Smooth muscle cell (in vitro differentiated cells): ENCODE measurements at regions not wholly inside any gene's neighbourhood (a gene's known extent, or its start where the extent isn't known, plus 50 kb on each side); places are given as distances from the start of the nearest gene placed in this dataset.

ENCODE experiments used
- DNase-seq: peaks from one replicate; lab custom pipeline; 2025; ENCODE audit not compliant: unreplicated experiment; lab: John Stamatoyannopoulos, UW
- H2AFZ ChIP-seq: fragments of 200-600 bp; sonication (generic); 2 replicates; pipeline ENCODE4 v1.6.0; 2016; ENCODE audit warnings: antibody characterized with exemption, low read depth, mild to moderate bottlenecking
- H3F3A ChIP-seq: fragments of 200-600 bp; sonication (generic); 2 replicates; pipeline ENCODE4 v1.6.0; 2017; ENCODE audit warnings: antibody characterized with exemption, low read depth
- H3K27ac ChIP-seq: fragments of 200-600 bp; sonication (generic); 2 replicates; pipeline ENCODE4 v1.5.1; 2016; ENCODE audit warnings: low read depth, mild to moderate bottlenecking
- H3K27me3 ChIP-seq: fragments of 200-600 bp; sonication (generic); 2 replicates; pipeline ENCODE4 v1.6.1; 2016; ENCODE audit warnings: low read depth, mild to moderate bottlenecking
- H3K36me3 ChIP-seq: fragments of 200-600 bp; sonication (generic); 2 replicates; pipeline ENCODE4 v1.5.1; 2016; ENCODE audit warnings: low read depth
- H3K4me1 ChIP-seq: fragments of 200-600 bp; sonication (generic); 2 replicates; pipeline ENCODE4 v1.5.1; 2016; ENCODE audit warnings: low read depth
- H3K4me2 ChIP-seq: fragments of 200-600 bp; sonication (generic); 2 replicates; pipeline ENCODE4 v1.6.0; 2016; ENCODE audit warnings: mild to moderate bottlenecking
- H3K4me3 ChIP-seq: fragments of 200-600 bp; sonication (generic); 2 replicates; pipeline ENCODE4 v1.5.1; 2016; ENCODE audit warnings: mild to moderate bottlenecking
- H3K79me2 ChIP-seq: fragments of 200-600 bp; sonication (generic); 2 replicates; pipeline ENCODE4 v1.6.0; 2016; ENCODE audit warnings: low read depth, mild to moderate bottlenecking
- H3K9ac ChIP-seq: fragments of 200-600 bp; sonication (generic); 2 replicates; pipeline ENCODE4 v1.6.0; 2016; ENCODE audit warnings: low read depth
- H3K9me3 ChIP-seq: fragments of 200-600 bp; sonication (generic); replicated peaks from 2 replicates; pipeline ENCODE4 v1.5.1; 2016; ENCODE audit warnings: low read depth
- H4K20me1 ChIP-seq: fragments of 200-600 bp; sonication (generic); 2 replicates; pipeline ENCODE4 v1.6.0; 2016; ENCODE audit warnings: low read depth
- WGBS: methylation state at CpG from one replicate; pipeline ENCODE4 v1.1.7; 2016; ENCODE audit warnings: low lambda C conversion rate; 5-methylcytosine and 5-hydroxymethylcytosine counted together
- TF ChIP-seq, protein P1 (sequence below): fragments of 200-600 bp; sonication (generic); IDR thresholded peaks from 2 replicates; pipeline ENCODE4 v1.5.1; 2017; ENCODE audit warnings: borderline replicate concordance, mild to moderate bottlenecking, antibody characterized with exemption; ENCODE audit not compliant: insufficient read depth, poor library complexity, severe bottlenecking

DNA sequence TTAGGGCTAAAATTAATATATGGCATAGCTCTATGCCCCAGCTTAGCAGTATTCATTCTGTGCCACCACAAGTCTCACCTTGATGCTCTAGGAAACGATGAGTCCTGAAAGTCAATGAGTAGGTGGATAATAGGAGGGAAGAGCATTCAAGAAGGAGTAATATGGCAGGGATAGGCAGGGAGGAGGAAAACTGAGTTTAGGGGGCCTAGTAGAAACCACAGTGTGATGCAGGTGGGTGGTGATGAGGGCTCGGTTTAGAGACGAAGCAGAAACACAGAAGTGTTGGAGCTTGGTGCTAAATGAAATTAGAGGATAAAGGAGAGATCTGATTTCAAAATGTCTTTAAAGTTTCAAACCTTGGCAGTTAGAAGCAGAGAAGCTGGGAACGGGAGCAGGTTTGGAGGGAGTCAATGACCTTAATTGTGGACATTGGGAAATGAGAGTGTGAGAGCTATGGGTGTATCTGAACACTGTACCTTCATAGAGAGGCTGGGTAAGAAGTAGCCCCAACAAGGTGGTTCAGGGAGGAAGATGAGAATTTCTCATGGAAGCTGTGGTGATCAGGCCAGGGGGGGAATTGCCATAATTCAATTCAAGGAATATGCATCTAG lies 144.7 kb upstream of the CPSF6 start:
- Histone ChIP-seq H2AFZ (no peak overlapping the region), H3K9me3 (no peaks in the 10 kb centered on the region), H4K20me1 (no peaks in the 10 kb centered on the region), H3K79me2 (no peaks in the 10 kb centered on the region), H3K4me2 (no peak overlapping the region), H3K9ac (no peak overlapping the region), H3K27me3 (no peaks in the 10 kb centered on the region), H3K4me3 (no peak overlapping the region), H3F3A (peaks cover 7% of the 10 kb centered on the region), H3K4me1 (peaks cover 13% of the 10 kb centered on the region), H3K27ac (no peak overlapping the region), H3K36me3 (no peaks in the 10 kb centered on the region)
- TF ChIP-seq, protein P1, sequence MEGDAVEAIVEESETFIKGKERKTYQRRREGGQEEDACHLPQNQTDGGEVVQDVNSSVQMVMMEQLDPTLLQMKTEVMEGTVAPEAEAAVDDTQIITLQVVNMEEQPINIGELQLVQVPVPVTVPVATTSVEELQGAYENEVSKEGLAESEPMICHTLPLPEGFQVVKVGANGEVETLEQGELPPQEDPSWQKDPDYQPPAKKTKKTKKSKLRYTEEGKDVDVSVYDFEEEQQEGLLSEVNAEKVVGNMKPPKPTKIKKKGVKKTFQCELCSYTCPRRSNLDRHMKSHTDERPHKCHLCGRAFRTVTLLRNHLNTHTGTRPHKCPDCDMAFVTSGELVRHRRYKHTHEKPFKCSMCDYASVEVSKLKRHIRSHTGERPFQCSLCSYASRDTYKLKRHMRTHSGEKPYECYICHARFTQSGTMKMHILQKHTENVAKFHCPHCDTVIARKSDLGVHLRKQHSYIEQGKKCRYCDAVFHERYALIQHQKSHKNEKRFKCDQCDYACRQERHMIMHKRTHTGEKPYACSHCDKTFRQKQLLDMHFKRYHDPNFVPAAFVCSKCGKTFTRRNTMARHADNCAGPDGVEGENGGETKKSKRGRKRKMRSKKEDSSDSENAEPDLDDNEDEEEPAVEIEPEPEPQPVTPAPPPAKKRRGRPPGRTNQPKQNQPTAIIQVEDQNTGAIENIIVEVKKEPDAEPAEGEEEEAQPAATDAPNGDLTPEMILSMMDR, result no peak
- DNase-seq, result no peak
- WGBS, result 86% methylated on average over 4 of the region's 4 CpGs

DNA sequence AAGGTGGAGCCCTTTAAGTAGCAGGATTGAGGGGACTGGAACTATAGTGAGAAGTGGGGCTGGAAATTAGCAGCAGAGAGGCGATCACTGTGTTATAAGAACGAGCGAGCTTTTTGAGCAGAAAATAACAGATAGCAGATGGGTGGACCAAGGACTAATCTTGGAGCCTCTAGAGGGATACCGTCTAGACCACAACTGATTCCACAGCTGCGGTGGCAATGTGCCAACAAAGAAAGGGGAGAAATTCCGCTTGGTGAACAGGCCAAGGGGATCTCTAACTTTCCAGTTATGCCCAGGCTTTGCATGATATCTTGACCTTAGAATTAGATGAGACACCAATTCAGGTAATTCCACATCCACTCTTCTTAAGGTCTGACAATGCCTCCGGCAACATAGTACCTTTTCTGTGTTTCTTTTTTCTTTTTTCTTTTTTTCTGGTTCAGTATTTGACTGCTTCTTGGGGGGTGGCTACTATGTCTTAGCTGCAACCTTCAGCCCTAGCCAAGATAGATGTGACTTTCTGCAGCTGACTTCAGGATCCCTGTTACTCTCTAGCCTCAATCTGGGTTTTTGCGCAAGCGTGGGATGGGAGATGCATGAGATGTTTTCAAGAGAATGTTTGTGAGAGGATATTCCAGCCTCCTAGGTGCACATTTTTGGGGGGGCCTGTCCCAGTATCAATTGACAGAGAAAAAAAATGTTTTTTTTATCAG lies 143.4 kb upstream of the CPSF6 start:
- Histone ChIP-seq H3K79me2 (no peaks in the 10 kb centered on the region), H3K9ac (no peak overlapping the region), H3K27me3 (no peaks in the 10 kb centered on the region), H3K4me1 (peaks cover 13% of the 10 kb centered on the region), H3K27ac (no peak overlapping the region), H2AFZ (no peak overlapping the region), H4K20me1 (no peaks in the 10 kb centered on the region), H3K4me2 (no peak overlapping the region), H3K9me3 (no peaks in the 10 kb centered on the region), H3K36me3 (no peaks in the 10 kb centered on the region), H3F3A (peaks cover 7% of the 10 kb centered on the region), H3K4me3 (no peak overlapping the region)
- TF ChIP-seq, protein P1, result no peak
- no peak for DNase-seq
- WGBS, result 64% methylated on average over 9 of the region's 9 CpGs

DNA sequence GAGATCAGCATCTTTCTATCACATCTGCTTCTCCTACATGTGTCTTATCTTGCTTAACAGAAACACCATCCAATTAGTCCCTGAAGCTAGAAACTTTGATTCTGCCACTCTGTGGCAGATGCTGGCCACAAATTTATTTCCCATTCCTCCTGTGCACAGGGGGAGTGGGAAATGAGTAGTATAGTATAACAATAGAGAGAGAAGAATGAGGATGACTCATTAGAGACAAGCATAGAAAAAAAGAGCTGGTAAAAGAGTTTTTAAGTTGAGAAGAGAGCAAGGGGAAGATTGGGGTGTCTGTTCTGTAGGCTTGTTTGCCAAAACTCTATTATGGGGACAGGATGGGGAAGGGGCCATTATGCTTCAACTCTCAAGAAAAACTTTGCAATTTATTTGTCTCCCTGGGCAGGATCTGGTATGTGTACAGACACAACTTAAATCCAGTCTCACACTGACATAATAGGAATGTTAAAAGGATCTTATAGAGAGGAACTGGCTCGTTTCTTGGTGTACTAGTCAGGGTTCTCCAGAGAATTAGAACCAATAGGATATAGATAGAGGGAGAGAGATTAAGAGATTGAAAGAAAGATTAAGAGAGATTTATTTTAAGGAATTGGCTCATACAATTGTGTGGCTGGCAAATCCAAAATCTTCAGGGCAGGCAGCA lies 142.6 kb upstream of the CPSF6 start:
- H3K4me2 ChIP-seq, result peak overlapping the region; percentile 29
- no peak overlapping the region for H2AFZ ChIP-seq
- peaks cover 13% of the 10 kb centered on the region for H3K4me1 ChIP-seq
- TF ChIP-seq, protein P1, result no peak
- no peak overlapping the region for H3K9ac ChIP-seq
- no peak for DNase-seq
- WGBS, result 5% methylated on average over 1 of the region's 1 CpG
- no peaks in the 10 kb centered on the region for H3K9me3 ChIP-seq
- H3K36me3 ChIP-seq, result no peaks in the 10 kb centered on the region
- H4K20me1 ChIP-seq, result no peaks in the 10 kb centered on the region
- no peaks in the 10 kb centered on the region for H3K27me3 ChIP-seq
- no peak overlapping the region for H3K27ac ChIP-seq
- H3F3A ChIP-seq, result peaks cover 7% of the 10 kb centered on the region
- H3K79me2 ChIP-seq, result no peaks in the 10 kb centered on the region
- no peak overlapping the region for H3K4me3 ChIP-seq
